CMK (cell line): ENCODE measurements at regions not wholly inside any gene's neighbourhood (a gene's known extent, or its start where the extent isn't known, plus 50 kb on each side); places are given as distances from the start of the nearest gene placed in this dataset.
"Not testable (repeated sequence)": the region's sequence is repeated elsewhere in the genome, so short reads cannot be mapped to it uniquely, and the experiment has no call there.

Source experiments
- DNase-seq: peaks from one replicate; pipeline ENCODE4 v3.0.0-alpha.2; 2010; ENCODE audit warnings: low read depth

DNA sequence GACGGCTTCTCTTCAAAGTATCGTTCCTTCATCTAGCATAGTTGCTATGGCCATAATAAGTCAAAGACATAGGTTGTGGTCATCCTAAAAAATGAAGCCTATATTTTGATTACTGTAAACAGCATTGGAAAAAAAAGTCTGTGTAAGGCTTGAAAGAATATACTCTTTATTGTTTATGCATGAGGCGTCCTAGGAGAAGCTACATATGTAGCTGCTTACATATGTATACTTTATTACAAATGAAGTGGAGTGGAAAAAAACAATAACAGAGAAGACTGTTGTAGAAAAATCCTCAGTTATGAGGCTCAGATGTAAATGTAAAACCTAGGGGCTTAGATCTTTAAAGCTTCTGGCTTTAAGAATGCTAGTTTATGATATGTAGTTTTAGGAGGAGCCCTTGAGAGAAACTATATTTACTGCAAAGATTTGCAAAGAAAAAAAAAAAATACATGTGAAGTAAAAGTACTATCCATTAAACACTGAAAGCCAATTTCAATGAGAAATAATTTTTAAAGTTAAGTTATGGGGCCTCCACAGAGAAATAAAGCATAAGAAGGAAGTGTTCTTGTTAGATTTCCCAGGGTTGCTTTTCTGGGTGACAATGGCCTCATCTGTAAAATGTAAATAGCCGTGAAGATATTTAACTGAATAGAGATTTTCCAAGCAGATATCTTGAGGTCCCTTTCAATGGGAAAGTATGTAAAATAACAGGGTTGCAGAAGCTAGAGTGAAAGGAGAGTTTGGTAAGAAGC lies 598.2 kb downstream of the TRIML1 start:
- no peak for DNase-seq

DNA sequence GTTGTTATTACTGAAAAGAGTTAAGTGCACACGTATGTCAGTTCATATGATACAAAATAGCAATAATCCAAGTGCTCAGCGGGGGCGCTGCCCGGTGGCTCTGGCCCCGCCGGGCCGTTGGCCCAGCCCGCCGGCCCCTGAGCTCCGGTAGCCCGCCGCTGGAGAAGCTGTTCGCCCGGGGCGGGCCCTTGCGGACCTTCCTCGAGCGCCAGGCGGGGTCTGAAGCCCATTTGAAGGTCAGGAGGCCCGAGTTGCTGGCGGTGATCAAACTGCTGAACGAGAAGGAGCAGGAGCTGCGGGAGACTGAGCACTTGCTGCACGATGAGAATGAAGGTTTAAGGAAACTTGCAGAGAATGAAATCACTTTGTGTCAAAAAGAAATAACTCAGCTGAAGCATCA lies 599.0 kb downstream of the TRIML1 start:
- DNase-seq = not testable (repeated sequence)

DNA sequence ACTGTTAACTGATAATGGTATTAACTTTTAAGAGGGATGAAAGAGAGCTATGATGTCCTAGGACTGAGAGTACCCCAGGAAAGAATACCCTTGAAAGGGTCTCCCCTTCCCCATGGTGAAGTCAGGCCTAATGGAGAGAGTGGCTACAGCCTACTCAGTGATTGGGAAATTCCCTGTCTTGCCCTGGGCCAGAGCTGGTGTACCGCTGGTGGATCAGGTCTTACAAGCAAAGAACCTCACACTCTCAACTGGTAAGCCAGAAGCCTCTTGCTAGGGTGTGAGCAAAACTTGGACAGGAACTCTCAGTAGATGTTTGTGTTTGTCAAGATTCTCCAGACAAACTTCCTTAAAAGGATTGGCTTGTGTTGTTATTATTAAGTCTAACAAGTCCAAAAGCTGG lies 600.9 kb downstream of the TRIML1 start:
- DNase-seq = not testable (repeated sequence)

- not testable (repeated sequence) for DNase-seq
Measured at GRCh38 chr4:188740791-188741190, 601.5 kb downstream of the TRIML1 start.

GRCh38 chr4:188754372-188755002 lies 615.2 kb downstream of the TRIML1 start:
- DNase-seq = no peak

DNA sequence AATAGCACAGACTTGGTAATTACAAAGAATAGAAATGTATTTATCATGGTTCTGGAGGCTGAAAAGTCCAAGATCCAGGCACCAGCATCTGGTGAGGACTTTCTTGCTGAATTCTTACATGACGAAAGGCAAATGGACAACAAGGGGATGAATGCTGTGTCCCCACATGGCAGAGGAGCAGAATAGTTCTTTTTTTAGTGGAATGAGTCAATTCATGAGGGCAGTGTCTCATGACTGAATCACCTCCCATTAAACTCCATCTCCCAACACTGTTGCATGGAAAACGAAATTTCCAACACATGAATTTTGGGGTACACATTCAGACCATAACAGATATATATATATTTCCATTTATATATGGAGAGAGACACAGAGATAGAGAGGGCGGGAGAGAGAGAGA lies 628.3 kb downstream of the TRIML1 start:
- DNase-seq = no peak

DNA sequence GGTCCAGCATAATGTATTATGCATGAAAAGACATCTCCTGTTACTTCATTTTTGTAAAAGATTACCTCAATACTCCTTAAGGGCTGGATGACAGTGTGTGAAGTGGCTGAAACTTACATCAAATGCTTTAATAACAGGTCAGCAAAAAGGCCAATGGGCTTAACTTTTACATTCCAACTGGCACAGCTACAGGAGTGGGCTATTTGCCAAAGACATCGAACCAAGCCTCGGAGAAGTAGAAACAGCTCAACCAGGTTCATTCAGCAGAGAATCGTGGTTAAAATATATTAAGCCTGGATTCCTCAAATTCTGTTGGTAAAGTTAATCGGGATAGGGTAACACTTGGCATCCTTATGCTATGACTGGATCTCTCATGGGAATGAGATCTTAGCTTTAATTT lies 639.7 kb downstream of the TRIML1 start:
- DNase-seq = no peak

DNA sequence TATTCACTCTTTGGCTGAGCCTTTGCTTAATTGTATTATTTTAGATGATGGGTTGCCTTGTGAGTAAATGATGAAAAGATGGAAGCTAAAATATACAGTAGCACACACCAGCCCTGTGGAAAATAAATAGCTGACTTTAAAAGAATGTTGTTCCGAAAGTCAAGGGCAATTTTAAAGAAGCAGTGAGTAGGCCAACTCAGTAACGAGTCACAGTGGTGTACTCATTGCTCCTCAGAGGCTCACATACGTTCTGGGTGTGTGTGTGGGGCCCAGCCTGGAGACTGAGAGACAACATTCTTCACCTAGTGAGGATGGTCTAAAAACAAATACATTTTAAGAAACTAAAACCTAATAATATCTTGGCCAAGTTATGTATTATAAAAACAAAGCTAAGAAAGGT lies 640.3 kb downstream of the TRIML1 start:
- DNase-seq = no peak

DNA sequence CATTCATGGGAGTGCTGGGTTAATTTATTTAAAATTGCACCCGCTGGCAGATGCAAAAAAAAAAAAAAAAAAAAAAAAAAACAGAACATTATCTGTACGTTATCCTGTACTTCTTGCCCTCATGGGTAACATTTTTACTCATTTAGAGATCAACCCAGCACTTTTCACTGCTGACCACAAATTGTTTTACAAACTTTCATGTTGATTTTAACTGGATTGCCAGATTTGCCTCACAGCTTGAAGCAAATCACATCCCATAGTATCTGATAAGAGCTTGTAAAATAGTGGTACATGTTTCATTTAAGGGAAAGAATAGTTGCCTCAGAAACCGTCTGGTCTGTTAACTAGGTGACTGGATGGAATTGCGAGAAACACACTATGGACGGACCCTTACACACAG lies 640.8 kb downstream of the TRIML1 start:
- DNase-seq = no peak

DNA sequence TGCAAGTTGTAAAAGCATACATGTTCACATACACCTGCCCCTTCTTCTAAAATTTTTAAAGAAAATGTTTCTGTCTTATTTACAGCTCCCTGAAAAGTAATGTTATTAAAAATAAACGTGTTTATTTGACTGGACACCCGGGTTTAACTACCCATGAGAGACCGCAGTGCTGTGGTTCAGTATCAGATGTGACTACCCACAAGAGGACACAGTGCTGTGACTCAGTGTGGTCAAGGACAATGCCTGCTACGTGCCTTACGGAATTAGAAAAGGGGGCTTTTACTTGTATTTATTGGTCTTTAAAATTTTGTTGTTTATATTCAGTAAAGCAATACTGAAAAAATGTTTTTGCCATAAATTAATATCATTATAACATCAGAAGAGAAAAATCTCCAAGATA lies 641.4 kb downstream of the TRIML1 start:
- DNase-seq = no peak

- DNase-seq = no peak
Measured at GRCh38 chr4:188781655-188782054, 642.4 kb downstream of the TRIML1 start.

DNA sequence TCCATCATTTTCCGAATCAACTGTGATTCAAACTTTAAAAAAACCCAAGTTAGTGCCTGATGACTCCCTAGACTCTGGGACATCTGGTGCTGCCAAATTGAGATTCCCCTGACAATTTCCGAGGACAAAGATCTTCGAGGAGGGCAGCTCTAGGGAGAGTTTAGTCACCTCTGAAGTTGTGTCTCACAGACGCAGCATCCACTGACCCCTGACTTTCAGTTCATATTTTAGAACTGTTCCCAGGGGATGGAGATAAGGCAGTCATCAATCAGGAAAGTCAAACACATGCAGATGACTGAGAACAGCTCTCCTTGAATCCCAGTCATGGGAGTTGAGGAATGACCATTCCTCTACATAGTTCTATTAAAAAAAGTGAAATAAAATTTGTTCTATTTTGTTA lies 643.9 kb downstream of the TRIML1 start:
- DNase-seq = no peak

DNA sequence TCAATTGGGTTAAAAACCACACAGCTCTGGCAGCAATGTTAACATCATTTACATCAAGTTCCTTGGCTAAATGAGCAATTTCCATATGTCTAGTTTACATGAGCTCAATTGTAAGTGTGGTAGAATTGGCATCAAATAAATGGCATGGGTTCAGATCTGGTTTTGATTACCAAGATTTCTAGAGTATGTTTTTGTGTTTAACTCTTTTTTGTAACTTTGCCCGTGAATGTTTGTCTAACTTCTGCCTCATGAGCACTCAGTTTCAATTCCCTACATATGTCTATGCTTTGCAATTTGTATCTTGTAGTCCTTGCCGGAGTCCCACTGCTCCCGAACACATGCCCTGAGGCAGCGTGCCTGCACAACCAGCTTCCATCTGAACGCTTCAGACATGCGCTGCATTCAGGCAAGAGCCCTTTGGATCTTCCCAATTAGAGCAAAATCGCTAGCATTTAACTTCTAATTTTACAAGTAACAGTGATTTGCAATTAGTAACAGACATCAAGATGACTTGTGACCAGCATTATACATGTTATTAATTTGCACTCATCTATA lies 644.4 kb downstream of the TRIML1 start:
- DNase-seq = no peak

DNA sequence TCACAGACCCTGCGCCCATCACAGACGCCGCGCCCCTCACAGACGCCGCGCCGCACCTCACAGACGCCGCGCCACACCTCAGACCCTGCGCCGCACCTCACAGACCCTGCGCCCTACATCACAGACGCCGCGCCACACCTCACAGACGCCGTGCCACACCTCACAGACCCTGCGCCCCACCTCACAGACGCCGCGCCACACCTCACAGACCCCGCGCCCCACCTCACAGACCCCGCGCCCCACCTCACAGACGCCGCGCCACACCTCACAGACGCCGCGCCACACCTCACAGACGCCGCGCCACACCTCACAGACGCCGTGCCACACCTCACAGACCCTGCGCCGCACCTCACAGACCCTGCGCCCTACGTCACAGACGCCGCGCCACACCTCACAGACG lies 657.4 kb downstream of the TRIML1 start:
- DNase-seq = not testable (repeated sequence)

DNA sequence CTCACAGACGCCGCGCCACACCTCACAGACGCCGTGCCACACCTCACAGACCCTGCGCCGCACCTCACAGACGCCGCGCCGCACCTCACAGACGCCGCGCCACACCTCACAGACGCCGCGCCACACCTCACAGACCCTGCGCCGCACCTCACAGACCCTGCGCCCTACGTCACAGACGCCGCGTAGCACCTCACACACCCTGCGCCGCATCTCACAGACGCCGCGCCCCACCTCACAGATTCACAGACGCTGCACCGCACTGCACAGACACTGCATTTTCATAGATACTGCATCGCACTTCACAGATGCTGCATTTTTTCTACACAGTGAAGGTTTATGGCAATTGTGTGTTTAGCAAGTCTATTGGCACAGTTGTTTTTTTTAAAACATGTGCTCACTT lies 657.8 kb downstream of the TRIML1 start:
- DNase-seq = not testable (repeated sequence)

- no peak for DNase-seq
Measured at GRCh38 chr4:188804861-188805260, 665.6 kb downstream of the TRIML1 start.

DNA sequence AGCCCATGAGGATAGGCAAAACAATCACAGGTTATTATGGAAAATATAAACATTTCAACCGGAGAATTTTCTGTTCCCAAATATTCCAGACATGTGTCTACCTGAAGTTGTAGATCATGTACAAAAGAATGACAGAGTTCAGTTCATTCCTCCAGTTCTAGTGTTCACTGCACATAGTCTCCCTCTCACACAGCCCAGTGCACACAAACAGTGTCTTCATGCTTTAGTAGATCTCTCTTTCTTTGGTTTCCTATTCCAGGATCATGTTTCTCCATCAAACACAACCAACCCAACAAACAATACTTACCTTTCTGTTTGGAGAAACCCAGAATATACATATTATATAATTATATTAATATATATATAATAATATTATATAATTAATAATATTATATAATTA lies 671.9 kb downstream of the TRIML1 start:
- no peak for DNase-seq

DNA sequence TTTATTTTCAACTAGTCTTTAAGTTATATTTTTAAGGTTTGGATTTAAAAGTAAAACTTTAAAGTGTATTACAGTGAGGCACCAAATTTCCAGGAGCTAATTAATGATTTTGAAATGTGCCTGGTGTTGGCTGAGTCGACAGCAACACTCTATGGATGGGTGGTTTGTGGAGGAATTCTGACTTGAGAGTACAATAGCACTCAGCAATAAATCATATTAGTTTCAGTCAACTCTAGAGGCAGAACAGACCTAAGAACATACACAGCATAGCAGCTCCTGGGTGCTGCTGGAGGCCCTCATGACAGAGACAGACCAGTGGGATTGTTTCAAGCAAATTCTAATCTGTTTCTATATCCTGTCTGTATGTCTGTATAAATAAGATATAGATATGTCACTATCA lies 673.4 kb downstream of the TRIML1 start:
- no peak for DNase-seq

DNA sequence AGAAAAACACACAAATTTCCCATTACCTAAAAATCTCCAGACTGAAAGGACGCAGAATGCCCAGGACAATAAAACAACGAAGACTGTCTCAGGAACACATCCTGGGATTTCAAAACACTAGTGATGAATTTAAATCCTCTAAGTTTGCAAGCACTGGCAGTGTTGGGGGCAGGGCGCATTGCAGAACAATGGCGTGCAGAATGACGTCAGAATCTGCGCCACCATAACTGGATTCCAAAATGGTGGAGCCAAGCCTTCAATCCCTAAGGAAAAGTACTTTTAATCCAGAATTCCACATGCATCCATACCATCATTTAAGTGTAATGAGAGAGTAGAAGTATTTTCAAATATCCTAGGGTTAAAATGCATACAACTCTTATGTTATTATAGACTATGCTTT lies 679.1 kb downstream of the TRIML1 start:
- DNase-seq = no peak

- DNase-seq = no peak
Measured at GRCh38 chr4:188819233-188819632, 680.0 kb downstream of the TRIML1 start.

- no peak for DNase-seq
Measured at GRCh38 chr4:188821500-188821899, 682.3 kb downstream of the TRIML1 start.

- DNase-seq = no peak
Measured at GRCh38 chr4:188822698-188823097, 683.5 kb downstream of the TRIML1 start.

- no peak for DNase-seq
Measured at GRCh38 chr4:188824553-188824952, 685.3 kb downstream of the TRIML1 start.

GRCh38 chr4:188826393-188826792 lies 687.2 kb downstream of the TRIML1 start:
- no peak for DNase-seq
